GM18519 (cell line): ENCODE measurements at regions not wholly inside any gene's neighbourhood (a gene's known extent, or its start where the extent isn't known, plus 50 kb on each side); places are given as distances from the start of the nearest gene placed in this dataset.

Experiments
- ATAC-seq: cut with Tn5 transposase; IDR thresholded peaks from one replicate; pipeline ENCODE4 v1.9.1; 2021; ENCODE audit warnings: mild to moderate bottlenecking, moderate library complexity; ENCODE audit not compliant: unreplicated experiment, low FRiP score

DNA sequence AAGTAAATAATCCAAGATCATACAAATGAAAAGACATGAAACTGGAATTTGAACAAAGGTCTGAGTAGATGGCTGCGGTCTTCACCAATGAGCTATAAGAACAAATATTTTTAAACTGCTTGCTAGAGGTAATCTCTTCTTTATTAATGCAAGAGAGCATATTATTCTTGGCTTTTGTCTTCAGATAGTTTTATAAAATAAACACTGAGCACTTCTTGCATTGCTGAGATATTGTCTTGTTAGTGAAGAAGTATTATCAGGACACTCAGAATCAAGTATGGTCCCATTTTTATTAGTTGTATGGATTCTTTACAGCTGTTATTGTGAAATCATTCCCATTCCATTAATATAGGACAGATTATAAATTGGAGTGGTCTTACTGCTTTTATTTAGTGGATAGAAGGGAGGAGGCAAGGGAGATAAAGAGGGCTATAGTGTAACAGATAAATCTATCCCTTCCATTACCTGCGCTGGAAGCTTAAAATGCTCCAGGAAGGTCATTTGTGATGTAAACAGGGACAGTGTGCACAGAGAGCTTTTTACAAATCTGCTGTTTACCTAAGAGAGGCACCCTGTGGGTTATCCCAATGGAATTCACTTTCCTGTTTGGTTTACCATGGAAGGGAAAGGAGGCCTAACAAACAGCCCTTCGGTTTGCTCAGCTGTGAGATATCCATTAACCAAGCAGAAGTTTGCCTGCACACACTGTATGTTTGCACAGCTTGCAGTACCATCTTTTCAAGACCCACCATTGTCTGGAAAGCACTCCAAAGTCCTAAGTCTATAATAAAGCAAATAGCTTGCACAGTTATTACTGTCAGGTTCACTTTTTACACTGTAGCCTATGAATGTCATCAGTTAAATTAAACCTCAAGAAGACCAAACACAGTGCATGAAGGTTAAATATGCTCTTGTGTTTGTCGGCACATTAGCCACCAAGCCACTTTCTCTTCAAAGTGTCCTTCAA lies 347.7 kb upstream of the TGFBR2 start:
- no peak for ATAC-seq

- ATAC-seq: no peak
Observed at GRCh38 chr3:30259730-30260129, 346.7 kb upstream of the TGFBR2 start.

DNA sequence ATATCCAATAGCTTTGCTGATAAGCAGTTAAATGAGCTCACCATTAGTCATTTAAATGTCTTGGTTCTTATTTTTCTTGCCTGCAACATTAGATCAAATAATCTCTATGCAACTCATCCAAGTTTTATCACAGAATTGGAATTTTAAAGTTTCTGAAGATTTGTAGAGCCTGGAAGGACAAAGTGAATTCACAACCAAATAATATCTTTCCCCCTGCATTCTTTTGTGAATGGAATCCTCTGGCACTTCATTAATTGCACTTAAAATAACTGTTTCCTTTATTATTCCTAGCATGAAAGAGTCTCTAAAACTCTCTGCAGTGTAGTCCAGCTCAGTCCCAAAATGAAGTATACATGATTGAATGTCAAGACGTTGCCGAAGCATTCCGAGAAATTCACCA lies 345.6 kb upstream of the TGFBR2 start:
- no peak for ATAC-seq

DNA sequence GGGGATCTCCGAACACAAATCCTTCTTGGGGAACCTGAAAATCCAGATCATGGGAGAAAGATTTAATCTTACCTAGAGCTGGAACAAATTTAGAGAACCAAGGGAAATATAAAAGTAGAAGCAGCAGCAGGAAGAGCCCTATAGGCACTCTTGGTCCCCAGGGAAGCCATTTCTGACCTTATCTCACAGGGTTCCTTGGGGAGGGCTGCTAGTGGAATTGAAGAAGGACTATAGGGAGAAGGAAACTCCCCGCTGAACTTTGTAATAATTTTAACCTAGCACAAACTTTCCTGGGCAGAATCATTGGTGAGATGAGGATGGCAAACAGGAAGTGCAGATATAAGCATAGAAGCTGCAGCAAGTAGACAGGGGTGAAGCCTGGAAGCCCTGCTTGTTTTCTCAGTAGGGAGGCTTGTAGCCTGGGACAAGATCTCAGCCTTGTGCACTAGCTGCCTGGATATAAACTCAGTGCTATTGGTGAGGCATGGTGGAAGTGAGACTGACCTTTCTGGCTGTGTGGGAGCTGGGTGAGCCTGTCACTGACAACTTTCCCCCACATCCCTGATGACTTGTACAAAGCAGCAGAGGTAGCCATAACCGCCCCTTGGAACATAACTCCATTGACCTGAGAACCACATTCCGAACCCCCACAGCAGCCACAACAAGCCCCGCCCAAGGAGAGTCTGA lies 343.0 kb upstream of the TGFBR2 start:
- no peak for ATAC-seq

GRCh38 chr3:30263925-30264313 lies 342.5 kb upstream of the TGFBR2 start:
- ATAC-seq: no peak

- ATAC-seq: no peak
Observed at GRCh38 chr3:30266524-30266923, 339.9 kb upstream of the TGFBR2 start.

DNA sequence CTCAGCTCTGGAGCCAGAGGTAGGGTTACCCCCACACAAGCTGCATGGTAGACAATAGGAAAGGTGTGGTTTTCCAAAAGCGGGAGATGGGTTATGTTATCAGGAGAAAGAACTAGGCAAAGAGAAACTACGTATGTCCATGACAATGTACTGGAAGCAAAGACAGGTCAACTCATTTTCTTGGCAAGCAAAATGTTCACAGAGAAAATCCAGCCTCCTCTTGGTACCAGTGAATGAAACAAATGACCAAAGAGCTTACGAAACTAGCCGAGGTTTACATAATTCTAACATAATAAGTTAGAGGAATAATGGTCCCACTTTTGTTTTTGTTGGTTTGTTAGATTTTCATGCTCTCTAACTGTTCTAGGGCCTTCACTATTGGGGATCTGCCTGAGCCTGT lies 338.1 kb upstream of the TGFBR2 start:
- ATAC-seq: no peak

GRCh38 chr3:30269751-30270445 lies 336.5 kb upstream of the TGFBR2 start:
- ATAC-seq: peak; percentile 83

GRCh38 chr3:30271781-30272180 lies 334.6 kb upstream of the TGFBR2 start:
- ATAC-seq: no peak

GRCh38 chr3:30273304-30274072 lies 332.9 kb upstream of the TGFBR2 start:
- no peak for ATAC-seq

GRCh38 chr3:30277494-30277893 lies 328.9 kb upstream of the TGFBR2 start:
- no peak for ATAC-seq

GRCh38 chr3:30281526-30281925 lies 324.9 kb upstream of the TGFBR2 start:
- no peak for ATAC-seq

GRCh38 chr3:30282154-30282696 lies 324.2 kb upstream of the TGFBR2 start:
- no peak for ATAC-seq

GRCh38 chr3:30285188-30286006 lies 321.0 kb upstream of the TGFBR2 start:
- ATAC-seq: no peak

DNA sequence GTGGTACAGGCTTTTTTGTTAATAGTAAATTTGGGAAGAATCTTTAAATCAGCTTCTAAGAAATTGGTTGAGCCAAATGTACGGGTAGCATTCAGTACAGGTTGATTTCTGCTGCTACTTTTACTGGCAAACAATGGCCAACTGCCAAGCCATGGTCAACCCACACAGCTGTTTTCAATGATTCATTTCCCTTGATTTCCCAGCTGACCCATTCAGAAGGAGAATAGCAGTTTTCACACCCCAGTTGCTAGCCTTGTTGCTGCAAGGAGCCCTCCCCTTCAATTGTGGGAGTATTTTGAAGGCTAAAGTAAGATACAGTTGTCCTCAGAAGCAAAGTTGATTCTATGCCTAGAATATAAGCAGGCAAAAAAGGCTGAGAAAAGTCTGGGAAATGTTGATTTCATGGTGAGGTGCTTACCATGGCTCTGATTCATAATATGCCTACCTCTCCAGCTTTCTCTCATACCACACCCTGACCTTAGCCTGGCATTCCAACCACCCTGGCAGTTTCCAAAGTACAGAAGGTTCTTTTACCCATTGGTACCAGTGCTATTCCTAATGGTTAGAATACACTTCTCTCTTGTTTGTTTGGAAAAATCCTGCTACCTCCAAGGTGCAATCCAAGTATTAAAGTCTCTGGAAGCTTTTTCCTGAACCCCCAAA lies 320.3 kb upstream of the TGFBR2 start:
- ATAC-seq: no peak

- no peak for ATAC-seq
Observed at GRCh38 chr3:30286811-30287210, 319.6 kb upstream of the TGFBR2 start.

DNA sequence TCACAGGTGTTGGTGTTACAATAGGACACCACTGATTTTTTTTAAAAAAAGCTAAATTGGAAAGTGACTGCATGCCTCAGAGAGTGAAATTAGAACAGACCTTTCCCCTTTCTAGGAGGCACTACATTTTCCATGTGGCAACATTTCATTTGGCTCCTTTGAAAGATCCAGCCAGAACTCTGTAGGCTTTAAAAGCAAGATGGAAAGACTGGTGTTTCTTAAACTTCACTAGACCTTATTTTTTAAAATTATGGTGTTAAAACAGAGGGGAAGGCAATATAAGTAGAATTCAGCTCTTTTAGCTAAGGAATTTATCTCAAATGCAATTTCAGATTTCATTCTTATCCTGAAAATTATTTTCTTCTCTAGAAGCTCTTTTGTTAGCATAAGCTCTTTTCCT lies 317.6 kb upstream of the TGFBR2 start:
- ATAC-seq: no peak

GRCh38 chr3:30289324-30289723 lies 317.1 kb upstream of the TGFBR2 start:
- no peak for ATAC-seq

- ATAC-seq: no peak
Observed at GRCh38 chr3:30289766-30290165, 316.6 kb upstream of the TGFBR2 start.
